PC-3 (cell line): ENCODE measurements at regions not wholly inside any gene's neighbourhood (a gene's known extent, or its start where the extent isn't known, plus 50 kb on each side); places are given as distances from the start of the nearest gene placed in this dataset.

Experiments
- ATAC-seq: fragments of 200-7000 bp; cut with Tn5 transposase; 2 replicates; pipeline ENCODE4 v1.9.1; 2020; ENCODE audit warnings: mild to moderate bottlenecking, moderate library complexity
- BruUV-seq: library from RNA; stranded (reverse); fragments of 400-500 nt; replicated peaks from 2 replicates; lab custom pipeline; 2021; lab: Mats Ljungman, UMichigan
- CTCF ChIA-PET: fragments of 300-600 bp; sonication (Branson Sonifier 250); formaldehyde crosslinking; loops from one replicate; lab custom pipeline; 2022; ENCODE audit warnings: antibody characterized with exemption; lab: Charles Lee
- POLR2A ChIA-PET: fragments of 300-600 bp; sonication (Branson Sonifier 250); formaldehyde crosslinking; loops from one replicate; lab custom pipeline; 2022; ENCODE audit warnings: antibody characterized with exemption; ENCODE audit not compliant: unreplicated experiment; lab: Charles Lee
- DNase-seq: peaks from one replicate; pipeline ENCODE4 v3.0.0-alpha.2; 2015
- H2AFZ ChIP-seq: fragments of 300-600 bp; sonication (generic); 2 replicates; pipeline ENCODE4 v1.6.0; 2016; ENCODE audit warnings: antibody characterized with exemption, low read length
- H3F3A ChIP-seq: fragments of 300-600 bp; sonication (generic); one replicate; pipeline ENCODE4 v1.6.0; 2017; ENCODE audit warnings: antibody characterized with exemption, low read length, control low read depth, mild to moderate bottlenecking; ENCODE audit not compliant: unreplicated experiment
- H3K27ac ChIP-seq: fragments of 300-600 bp; sonication (generic); 2 replicates; pipeline ENCODE4 v1.5.1; 2016; ENCODE audit warnings: mild to moderate bottlenecking, low read length
- H3K27me3 ChIP-seq: fragments of 300-600 bp; sonication (generic); 2 replicates; pipeline ENCODE4 v1.6.1; 2016; ENCODE audit warnings: low read length, mixed read lengths
- H3K36me3 ChIP-seq: fragments of 300-600 bp; sonication (generic); 2 replicates; pipeline ENCODE4 v1.6.1; 2016; ENCODE audit warnings: low read depth, mixed run types, low read length, mixed read lengths
- H3K4me1 ChIP-seq: fragments of 300-600 bp; sonication (generic); 2 replicates; pipeline ENCODE4 v1.5.1; 2016; ENCODE audit warnings: low read length; ENCODE audit not compliant: insufficient read depth
- H3K4me2 ChIP-seq: fragments of 300-600 bp; sonication (generic); 2 replicates; pipeline ENCODE4 v1.6.0; 2016; ENCODE audit warnings: low read length
- H3K4me3 ChIP-seq: fragments of 300-600 bp; sonication (generic); 2 replicates; pipeline ENCODE4 v1.5.1; 2016; ENCODE audit warnings: mild to moderate bottlenecking, low read length, mixed read lengths
- H3K79me2 ChIP-seq: fragments of 300-600 bp; sonication (generic); 2 replicates; pipeline ENCODE4 v1.6.1; 2017; ENCODE audit warnings: low read length, mixed read lengths
- H3K9ac ChIP-seq: fragments of 300-600 bp; sonication (generic); 2 replicates; pipeline ENCODE4 v1.6.0; 2016; ENCODE audit warnings: mild to moderate bottlenecking, low read length
- H3K9me2 ChIP-seq: fragments of 300-600 bp; sonication (generic); replicated peaks from 2 replicates; pipeline ENCODE4 v1.6.1; 2016; ENCODE audit warnings: mixed run types, low read length, mixed read lengths
- H3K9me3 ChIP-seq: fragments of 300-600 bp; sonication (generic); 2 replicates; pipeline ENCODE4 v1.6.1; 2016; ENCODE audit warnings: low read length, mixed read lengths
- H4K20me1 ChIP-seq: fragments of 300-600 bp; sonication (generic); 2 replicates; pipeline ENCODE4 v1.6.1; 2016; ENCODE audit warnings: low read length, mixed read lengths
- EZH2 ChIP-seq: fragments of 300-600 bp; sonication (generic); IDR thresholded peaks from one replicate; pipeline ENCODE4 v1.6.1; 2017; ENCODE audit warnings: antibody characterized with exemption, mild to moderate bottlenecking, low read length; ENCODE audit not compliant: unreplicated experiment
- EZH2phosphoT487 ChIP-seq: fragments of 300-600 bp; sonication (generic); IDR thresholded peaks from 2 replicates; pipeline ENCODE4 v1.6.1; 2018; ENCODE audit warnings: mild to moderate bottlenecking, antibody characterized with exemption, low read length, borderline replicate concordance
- intact Hi-C: fragments of 100-400 bp; cut with micrococcal nuclease; formaldehyde crosslinking; loops from 2 replicates; pipeline ENCODE4 v1.9.0; 2023
- TF ChIP-seq, protein P1 (sequence below): fragments of 300-600 bp; sonication (generic); conservative IDR thresholded peaks from 2 replicates; pipeline ENCODE4 v1.5.1; 2017; ENCODE audit warnings: antibody characterized with exemption, low read depth, mild to moderate bottlenecking, low read length

- TF ChIP-seq EZH2 (no peak), EZH2phosphoT487 (no peak)
- TF ChIP-seq, protein P1, sequence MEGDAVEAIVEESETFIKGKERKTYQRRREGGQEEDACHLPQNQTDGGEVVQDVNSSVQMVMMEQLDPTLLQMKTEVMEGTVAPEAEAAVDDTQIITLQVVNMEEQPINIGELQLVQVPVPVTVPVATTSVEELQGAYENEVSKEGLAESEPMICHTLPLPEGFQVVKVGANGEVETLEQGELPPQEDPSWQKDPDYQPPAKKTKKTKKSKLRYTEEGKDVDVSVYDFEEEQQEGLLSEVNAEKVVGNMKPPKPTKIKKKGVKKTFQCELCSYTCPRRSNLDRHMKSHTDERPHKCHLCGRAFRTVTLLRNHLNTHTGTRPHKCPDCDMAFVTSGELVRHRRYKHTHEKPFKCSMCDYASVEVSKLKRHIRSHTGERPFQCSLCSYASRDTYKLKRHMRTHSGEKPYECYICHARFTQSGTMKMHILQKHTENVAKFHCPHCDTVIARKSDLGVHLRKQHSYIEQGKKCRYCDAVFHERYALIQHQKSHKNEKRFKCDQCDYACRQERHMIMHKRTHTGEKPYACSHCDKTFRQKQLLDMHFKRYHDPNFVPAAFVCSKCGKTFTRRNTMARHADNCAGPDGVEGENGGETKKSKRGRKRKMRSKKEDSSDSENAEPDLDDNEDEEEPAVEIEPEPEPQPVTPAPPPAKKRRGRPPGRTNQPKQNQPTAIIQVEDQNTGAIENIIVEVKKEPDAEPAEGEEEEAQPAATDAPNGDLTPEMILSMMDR = no peak
- DNase-seq (peak; percentile 5), ATAC-seq (no peak)
- Histone ChIP-seq H3K36me3 (no peaks in the 10 kb centered on the region), H3K4me3 (no peak overlapping the region), H3K4me1 (no peaks in the 10 kb centered on the region), H3K9ac (no peak overlapping the region), H2AFZ (no peak overlapping the region), H3K9me3 (no peaks in the 10 kb centered on the region), H3K9me2 (no peaks in the 10 kb centered on the region), H4K20me1 (no peaks in the 10 kb centered on the region), H3K27ac (no peak overlapping the region), H3K27me3 (peaks cover 62% of the 10 kb centered on the region), H3K79me2 (no peaks in the 10 kb centered on the region), H3F3A (no peaks in the 10 kb centered on the region), H3K4me2 (no peak overlapping the region)
- intact Hi-C loops = no loop called here
- ChIA-PET CTCF (no interaction called here), POLR2A (no interaction called here)
- BruUV-seq = no TSS peak
These were observed 186.2 kb downstream of the RHOU start for GRCh38 chr1:228921481-228921880.

- H3K4me2 ChIP-seq = no peak overlapping the region
These were observed 187.6 kb downstream of the RHOU start for GRCh38 chr1:228922722-228923376.

More at GRCh38 chr1:228922722-228923376, 187.6 kb downstream of the RHOU start:
- intact Hi-C loops = no loop called here
- H3K79me2 ChIP-seq = no peaks in the 10 kb centered on the region
- no peak overlapping the region for H3K9ac ChIP-seq
- ATAC-seq (no peak), DNase-seq (no peak)
- no peak overlapping the region for H3K27ac ChIP-seq
- ChIA-PET POLR2A (no interaction called here), CTCF (no interaction called here)
- H3K9me3 ChIP-seq = no peaks in the 10 kb centered on the region
- H2AFZ ChIP-seq = no peak overlapping the region
- no TSS peak for BruUV-seq
- no peaks in the 10 kb centered on the region for H4K20me1 ChIP-seq
- H3K27me3 ChIP-seq = peaks cover 66% of the 10 kb centered on the region
- H3K9me2 ChIP-seq = no peaks in the 10 kb centered on the region
- TF ChIP-seq, protein P1 = no peak
- TF ChIP-seq EZH2phosphoT487 = no peak
- no peaks in the 10 kb centered on the region for H3K36me3 ChIP-seq
- H3K4me1 ChIP-seq = no peaks in the 10 kb centered on the region
- no peak overlapping the region for H3K4me3 ChIP-seq
- no peaks in the 10 kb centered on the region for H3F3A ChIP-seq
